Activated gamma-delta T cell treated with anti-CD3 and anti-CD28 coated beads, Interleukin-2, amount 50 U/mL, for 16 hours (primary cell): ENCODE measurements at regions not wholly inside any gene's neighbourhood (a gene's known extent, or its start where the extent isn't known, plus 50 kb on each side); places are given as distances from the start of the nearest gene placed in this dataset.
"Not testable (repeated sequence)": the region's sequence is repeated elsewhere in the genome, so short reads cannot be mapped to it uniquely, and the experiment has no call there.

Experiments
- DNase-seq: peaks from one replicate; pipeline ENCODE4 v3.0.0-alpha.2; 2020; ENCODE audit warnings: low read depth

GRCh38 chr7:68550635-68551034 lies 1047.6 kb upstream of the AUTS2 start:
- no peak for DNase-seq

- no peak for DNase-seq
Measured at GRCh38 chr7:68556537-68556936, 1041.7 kb upstream of the AUTS2 start.

- DNase-seq, result no peak
Measured at GRCh38 chr7:68559518-68559917, 1038.8 kb upstream of the AUTS2 start.

- no peak for DNase-seq
Measured at GRCh38 chr7:68562323-68562899, 1035.9 kb upstream of the AUTS2 start.

GRCh38 chr7:68564306-68565135 lies 1033.8 kb upstream of the AUTS2 start:
- no peak for DNase-seq

- DNase-seq, result no peak
Measured at GRCh38 chr7:68571286-68571685, 1027.0 kb upstream of the AUTS2 start.

- DNase-seq, result no peak
Measured at GRCh38 chr7:68573271-68574005, 1024.8 kb upstream of the AUTS2 start.

- DNase-seq, result no peak
Measured at GRCh38 chr7:68576366-68576765, 1021.9 kb upstream of the AUTS2 start.

GRCh38 chr7:68581417-68581816 lies 1016.9 kb upstream of the AUTS2 start:
- DNase-seq, result no peak

- no peak for DNase-seq
Measured at GRCh38 chr7:68587599-68587998, 1010.7 kb upstream of the AUTS2 start.

- no peak for DNase-seq
Measured at GRCh38 chr7:68601826-68602225, 996.4 kb upstream of the AUTS2 start.

- DNase-seq, result no peak
Measured at GRCh38 chr7:68604541-68604940, 993.7 kb upstream of the AUTS2 start.

- DNase-seq, result no peak
Measured at GRCh38 chr7:68610701-68611100, 987.6 kb upstream of the AUTS2 start.

- DNase-seq, result no peak
Measured at GRCh38 chr7:68613405-68613804, 984.9 kb upstream of the AUTS2 start.

- DNase-seq, result no peak
Measured at GRCh38 chr7:68613897-68614296, 984.4 kb upstream of the AUTS2 start.

- no peak for DNase-seq
Measured at GRCh38 chr7:68619526-68619925, 978.7 kb upstream of the AUTS2 start.

- DNase-seq, result no peak
Measured at GRCh38 chr7:68622500-68622899, 975.8 kb upstream of the AUTS2 start.

- DNase-seq, result no peak
Measured at GRCh38 chr7:68623030-68623429, 975.2 kb upstream of the AUTS2 start.

- DNase-seq, result no peak
Measured at GRCh38 chr7:68627247-68627864, 970.9 kb upstream of the AUTS2 start.

- not testable (repeated sequence) for DNase-seq
Measured at GRCh38 chr7:68630914-68631313, 967.4 kb upstream of the AUTS2 start.

- DNase-seq, result no peak
Measured at GRCh38 chr7:68640103-68640502, 958.2 kb upstream of the AUTS2 start.

GRCh38 chr7:68642727-68643126 lies 955.5 kb upstream of the AUTS2 start:
- no peak for DNase-seq

- no peak for DNase-seq
Measured at GRCh38 chr7:68663392-68663791, 934.9 kb upstream of the AUTS2 start.
